Stimulated activated CD8-positive, alpha-beta memory T cell treated with anti-CD3 and anti-CD28 coated beads, Interleukin-15, amount 100 ng/mL, for 4 hours (primary cell): ENCODE measurements at regions not wholly inside any gene's neighbourhood (a gene's known extent, or its start where the extent isn't known, plus 50 kb on each side); places are given as distances from the start of the nearest gene placed in this dataset.
"Not testable (repeated sequence)": the region's sequence is repeated elsewhere in the genome, so short reads cannot be mapped to it uniquely, and the experiment has no call there.

Experiments
- DNase-seq, 2 donors: peaks; one replicate each; pipeline ENCODE4 v3.0.0-alpha.2; 2020; ENCODE audit warnings: low read depth in 2 of 2

DNA sequence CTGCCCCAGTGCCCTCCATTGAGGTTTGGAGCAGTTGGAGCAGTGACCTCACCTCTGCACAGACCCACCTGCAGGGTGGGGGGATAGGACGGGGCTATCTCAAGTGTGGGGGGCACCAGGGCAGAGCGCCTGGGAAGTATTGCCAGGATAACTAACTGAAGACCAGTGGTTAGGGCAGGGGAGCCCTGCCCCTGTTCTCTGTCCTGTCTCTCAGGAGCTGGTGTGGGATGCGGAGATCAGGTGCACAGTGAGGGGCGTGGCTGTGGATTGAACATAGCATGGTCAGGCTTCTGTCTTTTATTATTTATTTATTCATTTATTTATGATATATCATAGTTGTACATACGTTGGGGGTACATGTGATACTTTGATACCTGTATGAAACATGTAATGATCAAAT lies 256.6 kb downstream of the GADD45G start:
- not testable (repeated sequence) for DNase-seq

DNA sequence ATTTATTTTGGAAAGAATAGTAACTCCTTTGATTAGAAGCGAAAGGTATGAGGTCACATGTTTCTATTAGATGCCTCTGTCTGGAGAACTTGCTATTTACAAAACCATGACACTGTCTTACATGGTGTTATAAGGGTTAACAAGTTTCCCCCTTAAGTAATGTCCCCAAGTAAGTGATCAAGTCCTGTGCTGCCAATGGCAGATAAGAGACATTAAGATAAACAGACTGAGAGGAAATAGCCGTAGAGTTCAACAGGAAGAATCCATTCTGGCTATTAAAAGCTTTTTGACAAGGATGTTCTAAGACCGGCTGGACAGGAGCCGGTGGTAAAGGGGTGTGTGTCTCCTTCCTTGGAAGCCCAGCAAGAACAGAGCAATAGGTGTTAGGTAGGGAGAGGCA lies 257.5 kb downstream of the GADD45G start:
- DNase-seq, result no peak

DNA sequence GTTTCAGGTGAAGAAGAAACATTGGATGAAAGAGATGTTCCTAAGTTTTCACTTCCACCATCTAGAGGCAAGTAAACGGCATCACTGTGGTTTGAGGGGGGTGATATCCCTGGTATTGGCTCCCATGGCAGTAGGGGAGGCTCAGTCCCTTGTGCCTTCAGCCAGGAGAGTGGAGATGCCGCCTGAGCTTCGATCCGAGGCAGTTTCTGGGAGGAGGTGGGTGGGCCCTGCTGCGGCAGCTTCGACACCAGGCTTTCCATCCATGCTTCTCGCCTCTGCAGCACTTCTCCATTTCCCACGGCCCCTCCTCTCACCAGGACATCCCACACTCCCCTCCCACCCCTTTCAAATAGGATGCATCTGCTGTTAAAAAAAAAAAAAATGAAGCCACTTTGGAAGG lies 258.3 kb downstream of the GADD45G start:
- DNase-seq, result no peak

DNA sequence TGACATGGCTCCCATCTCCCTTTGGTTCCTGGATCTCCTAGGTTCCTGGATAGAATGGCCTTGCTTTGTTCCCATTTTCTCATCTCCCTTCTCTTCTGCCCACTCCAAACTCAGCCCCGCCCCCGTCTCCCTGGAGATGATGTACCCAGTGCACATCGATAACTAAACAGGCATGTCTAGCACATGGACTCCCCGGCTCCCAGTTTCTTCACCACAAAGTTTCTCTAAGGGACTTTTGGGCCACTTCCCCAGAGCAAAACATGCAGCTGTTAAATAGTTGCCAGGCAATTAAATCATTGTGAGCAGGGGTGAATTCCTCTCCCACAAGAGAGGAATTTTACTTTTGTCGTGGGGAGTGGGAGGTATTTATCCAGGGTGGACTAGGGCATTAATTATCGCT lies 259.0 kb downstream of the GADD45G start:
- no peak for DNase-seq

DNA sequence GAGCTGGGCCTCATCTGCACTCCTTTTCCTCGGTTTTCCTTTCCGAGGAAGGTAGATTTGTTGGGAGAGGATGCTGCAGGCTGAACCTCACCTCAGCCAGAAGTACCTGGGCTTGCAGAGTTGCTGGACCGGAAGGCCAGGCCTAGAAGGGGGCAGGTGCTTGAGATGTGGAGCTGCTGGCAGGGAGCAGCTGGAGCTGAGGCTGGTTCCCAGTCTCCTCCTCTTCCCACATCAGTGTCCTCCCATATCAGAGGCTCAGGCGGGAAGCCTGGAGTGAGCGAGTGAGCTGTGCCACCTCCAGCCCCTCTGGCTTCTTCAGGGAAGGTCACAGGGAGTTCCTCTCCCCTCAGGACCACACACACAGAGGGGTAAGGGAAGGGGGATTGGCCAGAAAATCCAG lies 259.4 kb downstream of the GADD45G start:
- DNase-seq, result no peak

DNA sequence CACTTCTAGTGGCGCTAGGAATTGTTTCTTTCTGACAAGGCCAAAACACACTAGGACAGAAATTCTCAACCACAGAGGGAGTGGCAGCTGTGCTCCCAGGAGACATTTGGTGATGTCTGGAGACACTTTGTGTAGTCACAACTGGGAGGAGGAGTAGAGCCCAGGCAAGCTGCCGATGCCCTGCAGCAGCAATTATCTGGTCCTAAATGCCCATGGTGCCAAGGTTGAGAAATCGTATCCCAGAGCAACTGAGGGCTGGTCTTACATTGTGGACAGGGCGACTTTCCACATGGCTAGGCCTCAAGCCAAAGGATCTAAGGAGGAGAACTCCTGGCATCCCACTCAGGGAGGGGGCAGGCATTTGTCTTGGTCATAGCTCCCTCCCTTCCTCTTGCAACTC lies 259.9 kb downstream of the GADD45G start:
- DNase-seq, result no peak

DNA sequence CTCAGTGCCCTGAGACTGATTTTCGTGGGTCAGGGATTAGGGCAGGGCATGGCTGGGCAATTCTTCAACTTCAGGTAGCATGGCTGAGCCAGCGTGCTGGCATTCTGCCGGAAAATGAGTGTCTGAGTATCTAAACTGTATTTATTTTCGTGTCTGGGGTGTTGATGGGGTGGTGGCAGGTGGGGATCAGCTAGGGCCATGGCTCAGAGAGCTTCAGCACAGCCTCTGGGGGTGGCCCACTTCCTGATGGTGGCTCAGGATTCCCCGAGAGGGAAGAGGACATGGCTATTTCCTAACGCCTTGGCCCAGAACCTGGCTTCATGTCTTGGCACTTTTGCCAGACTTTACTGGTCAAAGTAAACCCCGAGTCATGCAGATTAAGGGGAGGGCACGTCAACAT lies 260.5 kb downstream of the GADD45G start:
- no peak for DNase-seq

DNA sequence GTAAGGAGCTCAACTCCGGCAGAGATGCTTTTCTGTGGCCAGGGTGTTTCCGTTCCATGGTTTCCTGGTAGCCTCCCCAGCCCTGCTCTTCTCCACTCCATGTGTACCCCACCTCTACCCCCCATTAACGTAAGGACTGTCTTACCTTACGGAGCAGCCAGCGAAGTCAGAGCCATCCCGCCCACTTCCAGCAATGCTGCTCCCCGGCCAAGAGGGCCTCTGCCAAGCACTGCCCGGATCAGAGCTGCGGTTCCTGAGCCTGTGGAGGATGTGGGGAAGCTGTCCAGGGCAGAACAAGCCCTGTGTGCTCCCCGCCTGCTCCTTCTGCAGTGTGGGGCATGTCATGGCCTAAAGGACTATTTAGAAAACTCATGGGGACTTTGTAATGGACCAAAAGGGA lies 261.2 kb downstream of the GADD45G start:
- no peak for DNase-seq

DNA sequence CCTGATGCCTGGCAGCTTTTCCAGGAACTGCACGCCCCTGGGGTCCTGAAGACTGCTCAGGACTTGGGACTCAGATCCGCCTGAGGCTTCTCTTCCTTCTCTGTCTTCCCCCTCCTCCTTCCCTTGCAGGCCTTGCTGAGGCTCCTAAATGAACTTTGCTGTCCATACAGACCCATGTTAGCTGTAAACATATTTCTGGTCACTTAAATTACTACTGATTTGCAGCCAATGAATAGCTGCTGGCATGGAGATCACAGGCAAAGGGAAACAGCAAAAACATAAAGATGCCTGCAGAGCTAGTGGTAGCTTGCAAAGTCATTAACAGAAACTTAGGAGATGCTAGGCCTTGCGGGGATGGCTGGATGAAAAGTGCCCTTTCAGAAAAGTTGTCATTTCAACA lies 261.9 kb downstream of the GADD45G start:
- no peak for DNase-seq

DNA sequence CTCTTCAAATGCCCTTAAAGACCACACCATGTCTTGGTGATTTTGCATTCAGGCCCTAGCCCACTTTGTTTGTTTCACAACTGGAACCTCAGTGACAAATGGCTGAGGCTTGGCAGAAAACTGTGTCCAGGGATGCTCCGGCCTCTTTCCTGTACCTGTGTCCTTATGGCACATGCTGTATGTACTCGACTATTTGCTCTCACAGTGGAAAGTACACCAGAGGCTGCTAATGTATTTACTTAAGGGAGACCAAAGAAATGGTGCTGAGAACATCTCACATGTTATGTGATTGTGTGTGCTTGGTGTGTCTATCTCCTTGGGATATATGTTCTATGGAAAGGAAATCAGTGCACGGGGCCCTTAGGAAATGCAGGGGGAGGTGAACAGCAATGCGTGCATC lies 263.3 kb downstream of the GADD45G start:
- DNase-seq, result no peak

DNA sequence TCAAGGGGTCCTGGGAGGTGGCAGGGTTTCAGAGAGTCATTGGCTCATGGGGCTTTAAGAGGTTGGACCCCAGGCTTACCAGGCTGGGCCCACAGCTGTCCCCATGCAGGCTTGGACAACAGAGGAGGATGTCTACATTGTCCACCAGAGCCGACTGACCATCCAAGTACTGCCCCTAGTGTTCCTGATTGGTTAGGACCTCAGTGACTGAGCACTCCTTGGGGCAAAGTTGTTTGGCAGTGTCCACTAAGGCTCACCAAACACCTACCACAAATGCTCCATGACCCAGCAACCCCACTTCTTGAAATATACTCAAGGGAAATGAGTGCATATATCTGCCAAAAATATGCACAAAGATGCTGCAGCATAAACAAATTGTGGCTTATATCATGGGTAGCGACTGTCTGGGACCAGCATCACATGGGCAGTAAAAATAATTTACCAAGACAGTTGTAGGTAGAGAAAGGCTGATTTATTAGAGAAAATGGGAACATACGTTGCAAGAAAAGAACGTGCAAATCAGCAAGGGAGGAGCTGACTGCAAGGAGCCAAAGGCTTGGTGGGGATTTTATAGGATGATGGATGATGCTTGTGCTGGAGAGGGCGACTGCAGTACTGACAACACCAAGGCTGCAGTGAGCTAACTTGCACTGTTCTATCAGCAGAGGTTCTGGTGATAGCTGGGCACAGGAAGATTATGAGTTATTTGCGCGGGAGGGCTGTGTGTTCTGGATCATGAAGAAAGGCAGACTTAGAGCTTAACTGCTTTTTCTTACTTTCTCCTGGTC lies 265.2 kb downstream of the GADD45G start:
- no peak for DNase-seq

DNA sequence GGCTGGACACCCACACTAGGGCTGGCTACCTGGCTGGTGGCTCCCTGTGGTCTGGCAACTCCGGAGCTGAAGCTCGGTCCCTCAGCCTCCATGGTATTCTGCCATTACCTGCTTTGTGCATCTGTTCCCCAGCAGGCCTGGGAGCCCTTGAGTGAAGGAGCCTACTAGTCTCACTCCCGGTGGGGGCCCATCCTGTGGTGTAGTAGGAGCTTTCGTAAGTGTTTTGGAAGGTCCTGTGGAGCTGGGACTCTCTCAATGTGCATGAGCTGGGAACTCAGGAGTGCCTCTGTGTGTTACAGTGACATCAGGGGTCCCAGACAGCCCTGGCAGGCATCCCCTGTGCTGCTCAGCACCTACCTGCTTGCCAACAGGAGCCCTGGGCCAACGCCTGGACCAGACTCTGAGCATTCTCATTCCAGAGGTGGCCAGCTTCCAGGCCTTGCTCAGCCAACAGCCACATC lies 267.1 kb downstream of the GADD45G start:
- DNase-seq, result no peak

DNA sequence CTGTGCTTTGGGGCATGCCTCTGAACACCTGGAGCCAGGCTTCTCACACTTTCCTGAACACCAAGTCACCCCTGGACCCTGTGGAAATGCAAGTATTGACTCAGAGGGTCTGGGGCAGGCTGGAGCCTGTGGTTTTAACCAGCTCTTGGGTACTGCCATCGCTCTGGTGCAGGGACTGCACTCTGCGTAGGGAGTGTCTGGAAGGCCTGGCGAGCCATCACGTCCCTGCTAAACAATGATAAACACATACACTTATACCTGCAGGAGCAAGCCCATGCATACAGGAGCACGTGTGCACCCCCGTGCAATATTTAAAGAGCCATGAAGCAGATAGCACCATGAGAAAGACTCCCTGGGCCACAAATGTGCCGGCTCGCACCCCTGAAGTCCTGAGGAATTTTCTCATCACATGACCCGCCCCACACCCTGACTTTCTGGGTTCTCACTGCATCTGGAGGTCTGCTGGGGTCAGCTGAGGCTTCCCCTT lies 267.7 kb downstream of the GADD45G start:
- DNase-seq, result no peak

DNA sequence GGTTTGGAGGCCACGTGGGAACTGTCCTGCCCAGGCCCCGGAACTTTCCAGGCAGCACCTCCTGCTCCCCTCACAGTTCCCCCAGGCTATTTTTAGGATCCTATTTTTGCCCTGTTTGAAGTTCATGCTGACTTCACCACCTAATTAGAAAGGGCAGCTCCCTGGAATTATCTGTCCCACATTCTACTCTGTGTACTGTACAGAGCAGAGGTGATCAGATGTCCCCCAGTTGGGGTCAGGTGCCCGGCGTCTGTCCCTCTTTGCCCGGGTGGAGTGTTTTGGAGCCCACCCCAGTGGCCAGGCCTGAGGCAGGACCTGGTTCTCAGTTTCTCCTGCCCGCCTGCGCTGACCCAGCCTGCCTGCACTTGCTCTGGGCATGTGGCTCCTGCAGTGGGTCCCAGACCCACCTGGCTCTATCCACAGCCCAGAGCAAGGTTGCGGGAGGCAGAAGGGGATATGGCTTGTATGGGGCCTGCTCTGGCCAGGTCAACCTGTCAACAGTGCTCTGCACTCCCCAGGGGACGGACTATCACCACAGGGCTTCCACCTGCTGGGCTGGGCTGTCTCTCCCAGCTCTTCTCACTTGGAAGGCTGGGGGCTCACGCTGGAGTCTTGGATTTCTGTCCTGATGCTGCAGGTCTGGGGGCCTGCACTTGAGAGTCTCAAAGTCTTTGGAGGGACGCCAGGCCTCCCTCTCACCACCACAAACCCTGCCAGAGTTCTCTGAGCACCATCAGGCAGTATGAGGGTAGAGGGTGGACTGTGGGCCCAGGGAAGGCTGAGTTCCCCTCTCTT lies 268.3 kb downstream of the GADD45G start:
- DNase-seq, result no peak

DNA sequence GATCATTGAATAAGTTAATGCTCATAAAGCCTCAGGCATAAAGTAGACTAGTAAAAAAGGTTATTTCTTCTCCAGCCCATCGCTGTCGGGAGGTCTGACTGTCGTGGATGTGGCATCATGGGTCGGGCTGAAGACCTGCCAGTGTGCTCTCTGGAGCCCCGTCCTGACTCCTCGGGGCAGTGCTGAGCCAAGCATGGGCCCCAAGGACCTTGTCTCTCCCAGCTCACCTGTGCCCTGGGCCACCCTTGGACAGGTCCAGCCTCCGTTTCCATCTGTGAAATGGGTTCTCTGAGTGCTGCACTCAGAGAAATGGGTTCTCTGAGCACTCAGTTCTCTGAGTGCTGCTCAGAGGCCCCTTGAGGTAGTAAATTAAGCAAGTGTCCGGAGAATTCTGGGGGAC lies 269.0 kb downstream of the GADD45G start:
- DNase-seq, result no peak

DNA sequence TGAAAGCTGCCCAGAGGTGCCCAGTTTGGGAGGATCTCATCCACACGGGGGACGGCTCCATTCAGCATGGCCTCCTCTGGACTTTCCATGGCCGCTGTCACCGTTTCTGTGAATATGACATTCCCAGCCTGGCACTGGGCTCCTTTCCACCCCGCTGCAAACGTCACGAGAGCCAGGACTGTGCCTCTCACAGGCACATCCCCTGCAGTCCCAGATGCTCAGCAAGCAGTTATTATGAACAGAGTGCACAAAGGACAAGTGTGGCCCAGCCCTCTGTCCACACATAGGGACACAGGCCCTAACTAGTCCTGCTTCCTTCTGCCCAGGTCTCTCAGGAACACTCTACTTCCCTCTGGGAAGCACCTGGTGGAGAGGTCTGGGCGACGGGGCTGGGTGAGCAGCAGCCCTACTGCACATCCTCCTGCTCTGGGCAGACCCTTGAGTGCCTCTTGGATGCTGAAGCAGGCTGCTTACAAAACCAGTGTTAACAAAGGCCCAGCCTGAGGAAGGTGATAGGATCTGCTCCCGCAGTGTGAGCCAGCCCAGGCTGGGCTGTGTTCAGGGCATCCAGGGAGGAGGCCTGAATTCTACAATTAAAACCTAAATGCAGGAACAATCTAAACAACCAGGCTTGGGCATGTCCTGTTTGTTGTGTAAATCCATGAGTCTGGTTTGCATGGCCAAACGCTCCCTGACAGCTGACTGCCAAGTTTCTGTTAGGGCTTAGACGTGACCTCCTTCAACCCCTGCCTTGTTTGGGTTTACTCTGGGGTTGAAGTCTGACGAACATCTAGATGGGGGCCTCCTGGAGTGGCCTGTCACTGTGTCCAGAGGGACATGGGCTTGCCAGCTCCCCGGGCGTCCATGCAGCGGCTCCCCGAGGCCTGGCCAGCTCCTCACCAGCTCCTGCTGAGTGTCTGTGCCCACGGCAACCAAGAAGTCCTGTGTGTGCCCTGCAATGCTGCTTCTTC lies 269.8 kb downstream of the GADD45G start:
- DNase-seq, result no peak

DNA sequence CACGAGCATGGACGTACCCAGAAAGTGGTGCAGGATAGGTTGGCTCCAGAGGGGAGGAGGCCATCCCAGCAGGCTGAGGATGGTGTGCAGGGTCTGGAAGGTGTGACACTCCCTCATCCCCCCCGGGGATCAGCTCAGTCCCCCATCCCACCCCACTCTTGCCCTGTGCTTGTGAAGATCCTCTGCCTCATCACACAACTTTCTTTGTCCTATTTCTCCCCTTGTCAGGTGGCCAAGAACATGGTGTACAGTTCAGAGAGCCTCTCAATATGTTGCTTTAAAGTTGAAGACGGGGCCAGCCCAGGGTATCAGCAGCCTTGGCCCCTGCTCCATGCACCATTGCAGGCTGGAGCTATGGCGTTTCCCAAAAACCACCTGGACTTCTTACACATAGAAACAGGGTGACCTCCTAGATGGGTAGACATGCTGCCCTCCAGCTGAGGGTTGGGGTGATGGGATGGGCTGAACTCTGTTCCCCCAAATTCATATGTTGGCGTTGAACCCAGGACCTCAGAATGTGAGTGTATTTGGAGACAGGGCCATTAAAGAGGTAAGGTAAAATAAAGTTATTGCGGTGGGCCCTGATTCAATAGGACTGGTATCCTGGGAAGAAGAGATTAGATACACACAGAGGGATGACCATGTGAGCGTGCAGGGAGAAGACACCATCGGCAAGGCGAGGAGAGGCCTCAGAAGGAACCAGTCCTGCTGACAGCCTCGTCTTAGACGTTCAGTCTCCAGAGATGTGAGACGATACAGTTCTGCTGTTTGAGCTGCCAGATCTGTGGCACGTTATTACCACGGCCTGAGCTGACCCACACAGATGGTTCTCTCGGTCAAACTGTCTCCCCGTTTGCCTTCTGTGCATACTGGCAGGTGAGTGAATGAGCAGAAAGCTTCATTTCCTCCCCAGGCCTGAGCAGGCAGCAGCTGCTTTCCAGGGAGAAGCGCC lies 272.5 kb downstream of the GADD45G start:
- DNase-seq, result no peak

DNA sequence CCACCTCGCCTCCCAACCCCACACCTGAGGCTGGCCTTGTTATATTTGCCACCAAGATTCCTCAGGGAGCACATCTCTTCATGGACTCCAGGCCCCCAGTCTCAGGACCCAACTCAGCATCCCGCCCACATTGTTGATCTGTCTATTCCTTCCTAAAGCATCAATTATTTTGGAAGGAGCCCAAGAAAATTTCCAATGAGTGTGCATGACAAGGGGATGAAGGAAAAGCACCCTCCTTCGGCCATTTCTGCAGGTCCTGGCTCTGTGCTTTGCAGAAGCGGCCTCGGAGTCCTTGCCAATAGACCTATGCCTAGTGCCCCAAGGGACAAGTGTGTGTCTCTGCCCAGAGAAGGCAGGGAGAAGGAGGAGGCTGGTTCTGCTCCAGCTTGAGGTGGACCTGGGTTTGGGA lies 273.2 kb downstream of the GADD45G start:
- DNase-seq, result no peak

DNA sequence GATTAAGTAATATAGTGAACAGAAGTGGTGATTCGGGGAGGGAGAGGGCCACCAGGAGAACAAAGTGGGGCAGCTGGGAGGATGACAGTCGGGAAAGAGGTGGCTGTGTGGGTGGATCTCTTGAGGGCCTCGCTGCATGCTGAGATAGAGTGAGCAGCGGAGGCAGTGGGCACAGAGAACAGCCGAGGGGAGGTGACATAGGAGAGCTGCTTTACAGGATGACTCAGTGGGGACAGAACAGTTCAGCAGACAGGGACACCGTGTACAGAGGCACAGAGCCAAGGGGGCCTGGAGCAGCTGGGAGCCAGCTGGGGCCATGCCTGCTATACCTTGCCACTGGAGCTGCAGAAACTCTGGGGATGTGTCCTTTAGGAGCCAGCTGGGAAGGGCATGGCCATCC lies 273.9 kb downstream of the GADD45G start:
- no peak for DNase-seq

DNA sequence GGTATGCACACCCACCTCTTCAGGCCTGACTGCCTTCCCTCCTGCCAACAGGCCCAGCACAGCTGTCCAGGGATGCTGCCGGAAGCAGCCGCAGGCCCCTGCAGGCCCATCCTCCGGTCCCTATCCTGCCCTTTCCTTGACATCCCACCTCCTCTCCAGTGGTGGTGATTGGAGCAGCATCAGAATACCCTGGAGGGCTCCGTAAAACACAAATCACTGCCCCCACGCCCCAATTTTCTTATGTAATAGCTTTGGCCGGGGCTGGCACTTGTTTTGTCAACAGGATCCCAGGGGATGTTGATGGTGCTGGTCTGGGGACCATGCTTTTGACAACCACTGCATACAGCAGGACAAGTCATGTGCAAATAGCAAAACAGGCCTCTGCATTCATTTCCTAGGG lies 274.5 kb downstream of the GADD45G start:
- DNase-seq, result no peak

DNA sequence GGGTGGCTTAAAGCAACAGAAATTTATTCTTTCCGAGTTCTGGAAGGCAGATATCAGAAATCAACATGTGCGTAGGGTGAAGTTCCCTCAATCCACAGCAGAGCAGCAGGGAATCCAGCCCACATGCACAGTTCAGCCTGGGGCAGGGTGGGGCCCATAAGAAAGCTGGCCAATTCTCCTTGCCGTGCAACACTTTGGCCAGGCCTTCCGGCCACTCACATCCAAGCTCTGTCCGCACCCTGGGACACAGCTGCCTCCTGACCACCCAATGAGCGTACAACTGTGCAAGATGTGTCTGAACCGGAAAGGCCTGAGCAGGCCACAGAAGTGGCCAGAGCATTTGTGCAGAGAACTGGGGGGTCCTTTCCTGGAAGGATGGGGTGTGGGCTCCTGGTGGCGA lies 274.9 kb downstream of the GADD45G start:
- DNase-seq, result no peak
